ENCODE measurements at regions not wholly inside any gene's neighbourhood (a gene's known extent, or its start where the extent isn't known, plus 50 kb on each side); places are given as distances from the start of the nearest gene placed in this dataset.

DNA sequence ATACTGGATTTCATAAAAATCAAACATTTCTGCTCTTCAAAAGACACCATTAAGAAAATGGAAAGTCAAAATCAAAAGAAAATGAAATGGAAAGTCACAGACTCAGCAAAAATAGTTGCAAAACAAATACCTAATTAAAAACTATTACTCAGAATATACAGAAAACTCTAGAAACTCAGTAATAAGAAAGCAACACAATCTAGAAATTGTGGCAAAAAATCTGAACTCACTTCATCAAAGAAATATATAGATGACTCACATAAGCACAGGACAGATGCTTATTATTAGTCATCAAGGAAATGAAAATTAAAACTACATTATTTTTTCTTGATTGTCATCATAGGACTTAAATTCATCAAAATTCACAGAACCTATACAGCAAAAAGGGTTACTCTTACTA, 430.0 kb downstream of the SHQ1 start:
- DNase-seq (no peak), ATAC-seq (ENCODE audit: low FRiP score in 2 of 2) (no peak)
- peaks cover 1 to 17% (median 12%) of the 10 kb centered on the region in 4 donors for H3K4me1 ChIP-seq
- H3K36me3 ChIP-seq = no peaks in the 10 kb centered on the region
- H3K9me3 ChIP-seq = peaks cover 0 to 4% (median 0%) of the 10 kb centered on the region in 4 donors
- TF ChIP-seq POLR2A (IDR thresholded peaks at IDR 0.05) (no peak), EP300 (IDR thresholded peaks at IDR 0.05) (no peak), POLR2AphosphoS5 (IDR thresholded peaks at IDR 0.05) (no peak)
- TF ChIP-seq, protein P1, sequence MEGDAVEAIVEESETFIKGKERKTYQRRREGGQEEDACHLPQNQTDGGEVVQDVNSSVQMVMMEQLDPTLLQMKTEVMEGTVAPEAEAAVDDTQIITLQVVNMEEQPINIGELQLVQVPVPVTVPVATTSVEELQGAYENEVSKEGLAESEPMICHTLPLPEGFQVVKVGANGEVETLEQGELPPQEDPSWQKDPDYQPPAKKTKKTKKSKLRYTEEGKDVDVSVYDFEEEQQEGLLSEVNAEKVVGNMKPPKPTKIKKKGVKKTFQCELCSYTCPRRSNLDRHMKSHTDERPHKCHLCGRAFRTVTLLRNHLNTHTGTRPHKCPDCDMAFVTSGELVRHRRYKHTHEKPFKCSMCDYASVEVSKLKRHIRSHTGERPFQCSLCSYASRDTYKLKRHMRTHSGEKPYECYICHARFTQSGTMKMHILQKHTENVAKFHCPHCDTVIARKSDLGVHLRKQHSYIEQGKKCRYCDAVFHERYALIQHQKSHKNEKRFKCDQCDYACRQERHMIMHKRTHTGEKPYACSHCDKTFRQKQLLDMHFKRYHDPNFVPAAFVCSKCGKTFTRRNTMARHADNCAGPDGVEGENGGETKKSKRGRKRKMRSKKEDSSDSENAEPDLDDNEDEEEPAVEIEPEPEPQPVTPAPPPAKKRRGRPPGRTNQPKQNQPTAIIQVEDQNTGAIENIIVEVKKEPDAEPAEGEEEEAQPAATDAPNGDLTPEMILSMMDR (IDR thresholded peaks at IDR 0.05) = no peak
- H3K27me3 ChIP-seq = no peaks in the 10 kb centered on the region
- no peak overlapping the region for H3K27ac ChIP-seq
- no peak overlapping the region for H3K4me3 ChIP-seq

DNA sequence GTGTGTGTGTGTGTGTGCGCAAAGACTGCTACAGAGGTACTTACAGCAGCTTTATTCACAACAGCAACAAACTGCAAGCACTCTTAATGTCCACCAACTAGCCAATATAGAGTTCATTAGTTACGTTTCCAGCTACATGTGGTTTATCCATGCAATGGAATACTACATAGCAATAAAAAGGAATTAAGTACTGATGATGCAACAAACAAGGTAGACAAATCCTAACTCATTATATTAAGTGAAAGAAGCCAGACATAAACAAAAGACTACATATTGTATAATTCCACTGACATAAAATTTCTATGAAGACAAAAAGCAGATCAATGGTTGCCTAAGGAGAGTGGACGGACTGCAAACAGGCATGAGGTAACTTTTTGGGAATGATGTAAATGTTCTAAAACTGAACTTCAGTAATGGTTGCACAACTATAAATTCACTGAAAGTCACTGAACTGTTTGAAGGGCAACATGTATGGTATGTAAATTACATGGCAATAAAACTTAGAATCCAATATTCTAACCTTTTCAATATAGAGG, 433.7 kb downstream of the SHQ1 start:
- no peak for TF ChIP-seq POLR2AphosphoS5 (IDR thresholded peaks at IDR 0.05)
- no peak for TF ChIP-seq EP300 (IDR thresholded peaks at IDR 0.05)
- TF ChIP-seq, protein P1 (IDR thresholded peaks at IDR 0.05) = no peak
- TF ChIP-seq POLR2A (IDR thresholded peaks at IDR 0.05) = no peak
- ATAC-seq (ENCODE audit: low FRiP score in 2 of 2) (no peak), DNase-seq (no peak)
- 57 to 62% methylated on average over 3 of the region's 3 CpGs for WGBS, 2 donors
- Histone ChIP-seq H3K36me3 (no peaks in the 10 kb centered on the region), H3K4me3 (no peak overlapping the region), H3K9me3 (no peaks in the 10 kb centered on the region), H3K4me1 (peaks cover 33 to 50% (median 40%) of the 10 kb centered on the region in 4 donors), H3K27ac (no peak overlapping the region), H3K27me3 (no peaks in the 10 kb centered on the region)

DNA sequence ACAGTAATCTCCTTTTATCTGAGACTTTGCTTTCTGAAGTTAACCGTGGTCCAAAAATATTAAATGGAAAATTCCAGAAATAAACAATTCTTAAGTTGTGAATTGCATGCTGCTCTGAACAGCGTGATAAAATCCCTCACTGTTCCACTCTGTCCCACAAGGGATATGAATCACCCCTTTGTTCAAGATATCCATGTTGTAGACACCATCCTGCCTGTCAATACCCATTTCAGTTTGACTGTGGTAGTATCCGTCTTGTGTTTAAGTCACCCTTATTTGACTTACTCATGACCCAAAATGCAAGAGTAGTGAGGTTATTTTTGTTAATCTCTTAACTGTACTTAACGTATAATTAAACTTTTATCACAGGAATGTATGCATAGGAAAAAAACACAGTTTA, 435.0 kb downstream of the SHQ1 start:
- H3K4me1 ChIP-seq = peaks cover 32 to 52% (median 43%) of the 10 kb centered on the region in 4 donors
- WGBS, 2 donors = 70 to 72% methylated on average over 4 of the region's 4 CpGs
- H3K9me3 ChIP-seq = no peaks in the 10 kb centered on the region
- H3K27me3 ChIP-seq = no peaks in the 10 kb centered on the region
- no peak for TF ChIP-seq EP300 (IDR thresholded peaks at IDR 0.05)
- TF ChIP-seq, protein P1 (IDR thresholded peaks at IDR 0.05) = no peak
- TF ChIP-seq POLR2AphosphoS5 (IDR thresholded peaks at IDR 0.05) = no peak
- no peak for TF ChIP-seq POLR2A (IDR thresholded peaks at IDR 0.05)
- H3K36me3 ChIP-seq = no peaks in the 10 kb centered on the region
- DNase-seq (no peak), ATAC-seq (ENCODE audit: low FRiP score in 2 of 2) (peak in 1 of 2 donors; percentile 59)
- no peak overlapping the region for H3K4me3 ChIP-seq
- H3K27ac ChIP-seq = no peak overlapping the region

DNA sequence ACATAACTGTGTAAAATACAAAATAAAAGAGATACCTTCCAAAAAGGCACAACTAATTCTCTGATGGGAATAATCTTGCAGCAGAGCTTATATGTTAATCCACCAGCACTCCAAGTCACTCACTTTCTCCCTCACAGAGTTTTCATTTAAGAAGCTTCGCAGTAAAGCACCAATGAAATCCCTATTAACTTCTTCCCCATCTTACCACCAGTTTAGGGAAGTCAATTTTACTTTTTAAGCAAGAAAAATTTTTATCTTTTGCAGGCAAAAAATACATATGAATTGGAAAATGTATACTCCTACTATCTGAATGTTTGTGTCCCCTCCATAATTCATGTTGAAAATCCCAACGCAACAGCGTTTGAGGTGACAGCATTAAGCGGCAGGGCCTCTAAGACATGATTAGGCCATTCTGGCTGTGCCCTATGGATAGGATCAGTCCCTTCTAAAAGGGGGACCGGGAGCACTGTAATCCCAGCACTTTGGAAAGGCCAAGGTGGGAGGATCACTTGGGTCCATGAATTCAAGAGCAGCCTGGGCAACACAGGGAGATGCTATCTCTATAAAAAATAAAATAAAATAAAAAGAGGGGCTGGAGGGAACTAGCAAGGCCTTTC, 435.8 kb downstream of the SHQ1 start:
- Histone ChIP-seq H3K36me3 (no peaks in the 10 kb centered on the region), H3K4me1 (peaks cover 31 to 52% (median 42%) of the 10 kb centered on the region in 4 donors), H3K27me3 (no peaks in the 10 kb centered on the region), H3K27ac (no peak overlapping the region), H3K4me3 (no peak overlapping the region), H3K9me3 (no peaks in the 10 kb centered on the region)
- ATAC-seq (ENCODE audit: low FRiP score in 2 of 2) (no peak), DNase-seq (no peak)
- no peak for TF ChIP-seq POLR2AphosphoS5 (IDR thresholded peaks at IDR 0.05)
- no peak for TF ChIP-seq POLR2A (IDR thresholded peaks at IDR 0.05)
- no peak for TF ChIP-seq EP300 (IDR thresholded peaks at IDR 0.05)
- TF ChIP-seq, protein P1 (IDR thresholded peaks at IDR 0.05) = no peak
- 86 to 89% methylated on average over 5 of the region's 5 CpGs for WGBS, 2 donors

DNA sequence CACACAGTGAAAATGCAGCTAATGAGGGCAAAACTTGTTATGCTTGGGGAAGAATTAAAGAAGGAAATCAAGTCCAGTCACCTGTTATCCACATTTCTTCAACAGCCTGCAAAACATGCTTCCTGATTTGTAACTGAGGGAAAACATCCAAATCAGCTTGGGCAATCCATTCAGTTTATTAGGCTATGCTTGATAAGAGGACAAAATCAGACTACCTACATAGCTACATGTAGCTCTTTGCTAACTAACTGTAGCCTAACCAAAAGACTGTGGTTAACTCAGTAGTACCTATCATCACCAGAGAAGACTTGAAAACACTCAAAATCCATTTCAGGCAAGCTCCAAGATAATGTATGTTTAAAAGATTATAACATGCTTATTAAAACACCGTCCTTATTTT, 436.4 kb downstream of the SHQ1 start:
- DNase-seq = no peak
- WGBS, 2 donors = 63 to 77% methylated on average over 1 of the region's 1 CpG
- Histone ChIP-seq H3K27ac (no peak overlapping the region), H3K9me3 (no peaks in the 10 kb centered on the region), H3K4me3 (no peak overlapping the region), H3K36me3 (no peaks in the 10 kb centered on the region), H3K27me3 (no peaks in the 10 kb centered on the region), H3K4me1 (peaks cover 32 to 56% (median 45%) of the 10 kb centered on the region in 4 donors)
- ATAC-seq (ENCODE audit: low FRiP score in 2 of 2) = no peak
- TF ChIP-seq EP300 (IDR thresholded peaks at IDR 0.05) (no peak), POLR2AphosphoS5 (IDR thresholded peaks at IDR 0.05) (no peak)
